Right lobe of liver (tissue), 6 donors: ENCODE measurements at regions not wholly inside any gene's neighbourhood (a gene's known extent, or its start where the extent isn't known, plus 50 kb on each side); places are given as distances from the start of the nearest gene placed in this dataset.

Source experiments
- ATAC-seq, 4 donors: fragments of 200-7000 bp; cut with Tn5 transposase; one replicate each; pipeline ENCODE4 v1.9.1; 2020; ENCODE audit warnings: mild to moderate bottlenecking in 4 of 4, moderate library complexity in 4 of 4
- DNase-seq, 3 donors: peaks; one replicate each; pipeline ENCODE4 v3.0.0-alpha.2; 2020
- H3K27ac ChIP-seq, 3 donors: fragments of 200-600 bp; one replicate each; pipeline ENCODE4 v1.8.0; 2022
- H3K27me3 ChIP-seq, 2 donors: fragments of 200-600 bp; one replicate each; pipeline ENCODE4 v1.8.0; 2022
- H3K36me3 ChIP-seq, 4 donors: fragments of 200-600 bp; sonication (generic) in 1 of 4; one replicate each; pipeline versions ENCODE4 v1.5.1 to v1.8.0; 2017 to 2022; ENCODE audit warnings: control low read depth in 1 of 4
- H3K4me1 ChIP-seq, 4 donors: fragments of 200-600 bp; sonication (generic) in 1 of 4; one replicate each; pipeline versions ENCODE4 v1.5.1 to v1.8.0; 2017 to 2022; ENCODE audit warnings: control low read depth in 1 of 4
- H3K4me3 ChIP-seq, 3 donors: fragments of 200-600 bp; one replicate each; pipeline ENCODE4 v1.8.0; 2022
- H3K9me3 ChIP-seq, 4 donors: fragments of 200-600 bp; sonication (generic) in 1 of 4; one replicate each; pipeline versions ENCODE4 v1.5.1 to v1.8.0; 2017 to 2022; ENCODE audit warnings: control low read depth in 1 of 4
- POLR2A ChIP-seq: fragments of 450-650 bp; IDR thresholded peaks from one replicate; pipeline ENCODE4 v1.6.1; 2017; ENCODE audit warnings: antibody characterized with exemption, mild to moderate bottlenecking
- WGBS: methylation state at CpG from one replicate; pipeline ENCODE4 v1.1.6; 2018; ENCODE audit warnings: low coverage, low lambda C conversion rate; ENCODE audit not compliant: insufficient coverage; ENCODE audit errors: missing lambda C conversion rate; 5-methylcytosine and 5-hydroxymethylcytosine counted together
- intact Hi-C, 2 donors: fragments of 100-400 bp; cut with DNase I; formaldehyde crosslinking; loops; one replicate each; pipeline versions ENCODE4 v1.11.2 to v1.14.1; 2022
- TF ChIP-seq, protein P1 (sequence below), 4 donors: fragments of 200-600 bp in 3 of 4; fragments of 450-650 bp in 1 of 4; IDR thresholded peaks; one replicate each; pipeline versions ENCODE4 v1.5.1 to v1.8.0; 2016 to 2022; ENCODE audit warnings: antibody characterized with exemption in 4 of 4, mild to moderate bottlenecking in 2 of 4
- donor health status: DM: no; HTN: yes; CAD: no.
- donor health status: DM: no; HTN: no; CAD: no.
- donor health status: DM: no; HTN: no; CAD: no.
- donor health status: DM: no; HTN: yes; CAD: no.
- donor health status: DM: no; HTN: yes; CAD: no.

DNA sequence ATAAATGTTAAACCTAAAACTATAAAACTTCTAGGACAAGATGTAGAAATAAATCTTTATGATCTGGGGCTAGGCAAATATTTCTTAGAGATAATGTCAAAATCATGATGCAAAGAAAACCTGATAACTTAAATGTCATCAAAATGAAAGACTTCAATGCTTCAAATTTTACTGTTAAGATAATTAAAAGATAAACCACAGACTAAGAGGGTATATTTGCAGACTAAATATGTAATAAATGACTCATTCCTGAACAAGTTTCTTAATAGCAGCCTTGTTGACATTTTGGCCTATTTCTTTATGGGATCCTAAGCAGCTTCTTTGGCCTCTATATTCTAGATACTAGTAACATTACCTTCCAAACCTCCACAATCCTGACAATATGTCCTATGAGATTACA, 2878.3 kb upstream of the PCDH20 start:
- Histone ChIP-seq H3K27ac (no peak overlapping the region), H3K4me3 (no peak overlapping the region), H3K9me3 (no peaks in the 10 kb centered on the region), H3K4me1 (no peaks in the 10 kb centered on the region), H3K36me3 (no peaks in the 10 kb centered on the region), H3K27me3 (no peaks in the 10 kb centered on the region)
- ATAC-seq (no peak), DNase-seq (no peak)
- TF ChIP-seq, protein P1, sequence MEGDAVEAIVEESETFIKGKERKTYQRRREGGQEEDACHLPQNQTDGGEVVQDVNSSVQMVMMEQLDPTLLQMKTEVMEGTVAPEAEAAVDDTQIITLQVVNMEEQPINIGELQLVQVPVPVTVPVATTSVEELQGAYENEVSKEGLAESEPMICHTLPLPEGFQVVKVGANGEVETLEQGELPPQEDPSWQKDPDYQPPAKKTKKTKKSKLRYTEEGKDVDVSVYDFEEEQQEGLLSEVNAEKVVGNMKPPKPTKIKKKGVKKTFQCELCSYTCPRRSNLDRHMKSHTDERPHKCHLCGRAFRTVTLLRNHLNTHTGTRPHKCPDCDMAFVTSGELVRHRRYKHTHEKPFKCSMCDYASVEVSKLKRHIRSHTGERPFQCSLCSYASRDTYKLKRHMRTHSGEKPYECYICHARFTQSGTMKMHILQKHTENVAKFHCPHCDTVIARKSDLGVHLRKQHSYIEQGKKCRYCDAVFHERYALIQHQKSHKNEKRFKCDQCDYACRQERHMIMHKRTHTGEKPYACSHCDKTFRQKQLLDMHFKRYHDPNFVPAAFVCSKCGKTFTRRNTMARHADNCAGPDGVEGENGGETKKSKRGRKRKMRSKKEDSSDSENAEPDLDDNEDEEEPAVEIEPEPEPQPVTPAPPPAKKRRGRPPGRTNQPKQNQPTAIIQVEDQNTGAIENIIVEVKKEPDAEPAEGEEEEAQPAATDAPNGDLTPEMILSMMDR (IDR thresholded peaks at IDR 0.05): no peak
- TF ChIP-seq POLR2A: no peak
- intact Hi-C loops: no loop called here

DNA sequence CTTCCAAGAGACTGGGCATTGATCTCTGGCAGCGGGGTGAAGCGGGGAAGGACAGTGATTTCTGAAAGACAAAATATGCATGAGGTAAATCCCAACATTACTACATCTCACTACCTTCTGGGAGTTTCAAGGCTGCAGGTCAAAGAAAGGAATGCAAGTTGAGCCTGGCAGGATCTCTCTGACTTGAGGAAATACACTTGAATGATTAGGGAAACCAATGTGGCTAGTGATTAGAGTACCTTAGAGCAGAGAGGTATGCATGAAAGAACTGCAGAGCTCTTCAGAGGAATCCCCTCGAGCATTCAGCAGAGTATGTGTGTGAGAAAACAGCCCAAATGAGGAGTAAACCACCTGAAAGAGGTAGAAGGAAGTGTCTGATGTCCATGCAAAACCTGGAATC, 2874.1 kb upstream of the PCDH20 start:
- TF ChIP-seq, protein P1 (IDR thresholded peaks at IDR 0.05): no peak
- TF ChIP-seq POLR2A: no peak
- Histone ChIP-seq H3K4me1 (no peaks in the 10 kb centered on the region), H3K36me3 (no peaks in the 10 kb centered on the region), H3K27me3 (no peaks in the 10 kb centered on the region), H3K9me3 (no peaks in the 10 kb centered on the region), H3K4me3 (no peak overlapping the region), H3K27ac (no peak overlapping the region)
- intact Hi-C loops: no loop called here
- 59% methylated on average over 3 of the region's 3 CpGs for WGBS
- DNase-seq: no peak
- ATAC-seq: no peak

DNA sequence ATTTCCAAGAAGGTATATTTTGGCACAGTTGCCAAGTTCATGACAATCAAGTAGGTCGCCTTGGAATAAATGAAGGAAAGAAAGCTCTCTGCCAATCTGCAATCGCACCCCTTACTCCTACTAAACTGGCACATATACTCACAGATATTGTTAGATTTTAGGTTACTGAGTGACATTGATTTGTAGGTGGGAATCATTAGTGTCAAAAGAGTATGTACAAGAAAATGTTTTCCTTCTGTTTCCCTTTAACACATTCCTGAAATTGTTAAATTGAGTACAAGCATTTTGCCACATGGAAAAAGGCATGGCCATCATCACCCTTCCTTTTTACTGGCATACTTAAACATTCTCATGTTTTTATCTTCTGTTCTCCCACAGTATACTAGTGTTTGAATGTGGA, 2868.3 kb upstream of the PCDH20 start:
- no peaks in the 10 kb centered on the region for H3K27me3 ChIP-seq
- TF ChIP-seq POLR2A: no peak
- H3K27ac ChIP-seq: no peak overlapping the region
- H3K36me3 ChIP-seq: no peaks in the 10 kb centered on the region
- H3K4me3 ChIP-seq: no peak overlapping the region
- H3K9me3 ChIP-seq: no peaks in the 10 kb centered on the region
- WGBS: 76% methylated on average over 2 of the region's 2 CpGs
- H3K4me1 ChIP-seq: no peaks in the 10 kb centered on the region
- no peak for DNase-seq
- no peak for ATAC-seq
- intact Hi-C loops: no loop called here

DNA sequence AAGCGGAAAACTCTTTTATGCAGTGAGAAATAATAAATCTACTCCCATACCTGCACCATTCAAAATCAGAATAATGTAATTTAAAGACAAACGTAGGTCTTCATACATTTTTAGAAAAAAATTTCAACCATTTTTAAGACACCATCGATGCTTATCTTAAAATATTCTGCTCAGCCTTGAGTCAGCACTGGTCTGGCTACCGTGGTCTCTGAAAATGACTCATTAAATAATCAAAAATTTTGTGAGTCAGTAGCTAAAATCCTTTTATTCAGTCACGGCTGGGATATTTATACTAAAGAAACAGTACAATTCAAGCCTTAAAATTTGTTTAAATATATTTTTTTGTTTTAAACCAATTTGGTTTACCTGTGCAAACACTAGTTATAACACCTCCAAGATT, 2862.8 kb upstream of the PCDH20 start:
- Histone ChIP-seq H3K4me1 (no peaks in the 10 kb centered on the region), H3K4me3 (no peak overlapping the region), H3K9me3 (no peaks in the 10 kb centered on the region), H3K27me3 (no peaks in the 10 kb centered on the region), H3K27ac (no peak overlapping the region), H3K36me3 (no peaks in the 10 kb centered on the region)
- 40% methylated on average over 5 of the region's 5 CpGs for WGBS
- intact Hi-C loops: no loop called here
- ATAC-seq: no peak
- TF ChIP-seq POLR2A: no peak
- no peak for DNase-seq

DNA sequence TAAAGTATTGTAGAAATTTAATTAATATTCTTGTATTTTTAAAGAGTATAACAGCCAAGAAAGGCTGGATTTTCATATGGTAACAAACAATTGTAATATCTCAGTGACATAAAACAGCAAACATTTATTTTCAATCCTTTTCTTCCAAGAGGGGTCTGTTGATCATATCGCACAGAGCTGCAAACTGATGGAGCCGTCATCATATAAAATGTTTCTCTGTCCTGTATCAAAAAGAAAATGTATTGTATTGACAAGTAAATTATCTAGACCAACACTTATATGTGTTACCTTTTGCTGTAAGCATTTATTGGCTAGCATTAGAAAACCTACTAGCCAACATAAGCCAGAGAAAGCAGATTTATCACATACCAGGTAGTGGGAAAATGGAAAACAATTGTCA, 2861.4 kb upstream of the PCDH20 start:
- DNase-seq (no peak), ATAC-seq (no peak)
- Histone ChIP-seq H3K4me1 (no peaks in the 10 kb centered on the region), H3K9me3 (no peaks in the 10 kb centered on the region), H3K27me3 (no peaks in the 10 kb centered on the region), H3K27ac (no peak overlapping the region), H3K4me3 (no peak overlapping the region), H3K36me3 (no peaks in the 10 kb centered on the region)
- intact Hi-C loops: no loop called here
- WGBS: 65% methylated on average over 2 of the region's 2 CpGs
- TF ChIP-seq POLR2A: no peak
- TF ChIP-seq, protein P1 (IDR thresholded peaks at IDR 0.05): no peak

DNA sequence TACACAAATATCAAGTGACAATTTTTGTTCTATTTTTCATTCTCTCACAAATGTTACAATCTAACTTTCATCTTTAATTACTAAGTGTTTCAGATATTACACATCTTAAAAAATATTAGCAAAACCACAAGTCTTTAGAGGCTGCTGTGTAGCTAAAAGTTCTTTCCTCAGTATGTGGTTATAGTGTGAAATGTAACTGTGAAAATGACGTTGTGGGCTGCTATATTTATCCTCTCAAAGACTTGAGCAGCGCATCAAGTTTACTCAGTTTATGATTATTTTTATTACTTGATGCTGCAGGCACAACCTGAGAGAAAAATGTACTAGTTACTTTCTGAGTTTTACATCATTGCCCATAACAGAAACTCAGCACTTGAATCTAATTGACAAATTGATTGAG, 2860.6 kb upstream of the PCDH20 start:
- TF ChIP-seq POLR2A: no peak
- TF ChIP-seq, protein P1 (IDR thresholded peaks at IDR 0.05): no peak
- H3K27me3 ChIP-seq: no peaks in the 10 kb centered on the region
- H3K4me3 ChIP-seq: no peak overlapping the region
- H3K4me1 ChIP-seq: no peaks in the 10 kb centered on the region
- intact Hi-C loops: no loop called here
- no peak for ATAC-seq
- no peaks in the 10 kb centered on the region for H3K36me3 ChIP-seq
- no peaks in the 10 kb centered on the region for H3K9me3 ChIP-seq
- DNase-seq: no peak
- WGBS: 36% methylated on average over 2 of the region's 2 CpGs
- no peak overlapping the region for H3K27ac ChIP-seq
